NCI-H2029 treated with DMSO at 0.1 percent for 48 hours (cell line): ENCODE measurements at regions not wholly inside any gene's neighbourhood (a gene's known extent, or its start where the extent isn't known, plus 50 kb on each side); places are given as distances from the start of the nearest gene placed in this dataset.

Experiments
- DNase-seq: peaks from one replicate; lab custom pipeline; 2025; lab: John Stamatoyannopoulos, UW

DNA sequence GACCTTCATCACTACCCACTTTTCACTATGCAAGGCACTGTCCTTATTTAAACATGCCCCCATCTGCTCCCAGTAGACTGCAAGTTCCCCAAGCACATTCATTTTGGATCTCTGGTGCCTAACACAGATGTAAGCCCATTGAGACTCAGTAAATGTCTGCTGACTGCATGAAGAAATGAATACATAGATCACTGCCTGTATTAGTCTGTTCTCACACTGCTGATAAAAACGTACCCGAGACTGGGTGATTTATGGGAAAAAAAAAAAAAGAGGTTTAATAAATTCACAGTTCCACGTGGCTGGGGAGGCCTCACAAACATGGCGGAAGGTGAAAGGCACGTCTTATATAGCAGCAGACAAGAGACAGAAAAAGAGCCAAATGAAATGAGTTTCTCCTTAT is 204.9 kb downstream of the ATG4C start:
- DNase-seq = no peak

DNA sequence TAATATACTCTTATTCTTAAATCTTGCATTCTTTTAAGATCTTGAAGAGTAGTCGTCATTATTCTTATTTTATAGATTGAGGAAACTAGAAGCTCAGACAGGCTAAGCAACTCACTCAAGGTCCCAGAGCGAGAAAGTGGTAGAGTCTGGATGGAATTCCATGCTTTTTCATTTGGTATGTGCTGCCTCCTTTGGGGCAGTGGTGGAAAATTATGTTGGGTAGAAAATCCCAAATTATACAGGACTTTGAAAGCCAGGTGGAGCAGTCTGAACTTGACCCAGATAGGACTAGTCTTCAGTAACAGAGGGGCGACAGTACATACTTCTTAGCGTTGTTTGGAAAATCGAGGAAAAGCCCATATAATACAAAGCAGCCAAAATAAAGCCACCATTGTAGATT is 205.6 kb downstream of the ATG4C start:
- no peak for DNase-seq

GRCh38 chr1:62991152-62991551 is 207.2 kb downstream of the ATG4C start:
- peak; percentile 19 for DNase-seq

DNA sequence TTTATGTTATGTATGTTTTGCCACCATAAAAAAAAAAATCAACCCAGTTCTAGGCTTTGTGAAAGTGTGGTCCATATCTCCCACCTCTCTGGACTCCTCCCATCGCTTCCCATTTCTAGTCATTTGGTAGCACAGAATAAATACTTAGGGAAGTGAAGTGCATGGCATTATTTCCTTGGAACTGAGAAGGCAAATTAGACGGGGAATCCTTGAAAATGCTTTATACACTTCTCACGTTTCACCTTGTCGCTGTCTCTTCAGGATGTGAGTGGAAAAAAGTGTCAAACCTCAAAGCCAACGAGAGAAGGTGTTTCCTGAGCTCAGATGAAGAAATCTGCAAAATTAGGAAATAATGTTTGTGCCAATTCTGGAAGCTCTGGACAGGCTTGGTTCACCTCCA is 209.9 kb downstream of the ATG4C start:
- DNase-seq = no peak

DNA sequence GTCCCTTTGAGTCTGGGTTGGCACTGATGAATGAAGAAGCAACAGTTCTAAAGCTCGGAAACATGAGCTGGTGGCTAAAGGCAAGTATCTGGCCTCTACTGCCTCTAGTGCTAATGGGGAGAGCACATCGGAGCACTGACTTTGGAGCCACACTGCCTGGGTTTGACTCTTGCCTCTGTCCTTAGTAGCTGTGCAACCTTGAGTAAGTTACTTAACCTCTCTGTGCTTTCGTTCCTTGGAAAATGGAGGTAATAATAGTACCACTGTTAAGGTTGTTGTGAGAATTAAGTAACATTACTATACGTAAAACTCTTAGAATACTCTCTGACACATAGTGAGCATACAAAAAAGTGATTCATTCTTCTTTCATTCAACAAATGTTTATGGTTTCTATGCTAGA is 211.2 kb downstream of the ATG4C start:
- DNase-seq = no peak

DNA sequence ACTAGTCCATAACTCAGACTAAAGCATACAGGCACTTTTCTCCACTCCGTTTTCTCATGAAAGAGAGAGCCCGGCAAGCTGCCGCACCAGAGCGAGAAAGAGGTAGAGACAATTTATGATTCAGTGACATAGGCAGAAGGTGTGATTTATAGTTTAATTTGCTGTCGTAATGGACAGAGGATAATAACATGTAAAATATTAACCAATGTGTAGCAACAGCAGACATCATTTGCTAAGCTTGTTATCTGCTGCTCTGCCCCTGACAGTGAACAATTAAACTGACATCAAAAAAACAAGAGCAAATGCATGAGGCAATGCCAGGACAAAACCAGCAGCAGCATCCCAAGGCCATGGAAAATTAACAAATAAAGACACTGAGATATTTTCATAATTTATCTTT is 214.0 kb downstream of the ATG4C start:
- DNase-seq = no peak

DNA sequence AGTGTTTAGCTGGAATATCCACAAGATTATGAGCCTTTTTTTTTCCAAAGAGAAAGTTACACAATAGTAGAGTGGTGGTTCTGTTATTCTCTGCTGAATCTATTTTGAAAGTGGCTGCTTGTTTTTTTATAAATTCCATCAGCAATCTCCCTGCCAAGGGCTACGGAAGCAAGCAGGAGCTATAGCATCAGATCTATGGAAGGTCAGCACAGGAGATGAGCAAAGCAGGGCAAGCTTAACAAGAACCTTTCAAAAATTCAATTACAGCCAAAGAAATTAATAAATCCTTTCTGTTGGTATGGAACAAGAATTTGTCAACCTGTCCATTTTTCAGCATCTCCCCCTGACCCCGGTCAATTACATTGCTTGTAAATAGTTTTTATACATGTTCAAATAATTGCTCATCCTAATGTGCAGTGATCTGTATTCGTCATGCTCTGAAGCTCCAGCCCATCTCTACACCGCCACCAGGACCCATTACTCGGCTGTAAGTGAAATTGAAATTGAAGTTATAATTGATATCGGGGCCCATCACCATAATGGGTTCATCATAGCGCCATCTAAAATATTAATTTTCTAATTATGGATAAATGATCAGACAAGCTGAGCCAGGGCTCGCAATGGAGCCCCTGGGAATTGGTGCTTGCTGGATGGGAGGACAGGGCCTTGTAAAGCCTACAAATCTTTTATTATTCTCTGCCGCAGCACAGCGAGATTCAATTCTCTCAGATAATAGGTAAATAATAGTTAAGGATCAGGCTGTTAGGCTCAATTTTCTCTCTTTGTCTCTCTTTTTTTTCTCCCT is 215.1 kb downstream of the ATG4C start:
- no peak for DNase-seq

DNA sequence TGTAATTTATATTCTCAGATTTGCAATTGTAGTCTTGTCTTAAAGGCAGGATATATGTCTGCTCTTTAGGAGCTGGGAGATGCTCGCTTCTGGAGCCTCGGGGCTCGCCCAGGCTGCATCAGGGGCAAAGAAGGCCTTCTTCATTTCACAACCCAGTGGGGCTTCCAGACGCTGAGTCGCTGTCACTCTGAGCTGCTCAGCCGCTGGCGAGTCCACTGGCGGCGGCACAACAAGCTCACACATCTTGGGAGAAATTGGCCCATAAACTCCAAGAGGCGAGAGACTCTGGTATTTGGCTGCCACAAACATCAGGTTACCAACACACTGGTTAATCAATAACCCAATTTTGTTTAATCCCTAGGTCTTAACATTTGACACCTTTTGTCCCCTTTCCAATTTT is 216.6 kb downstream of the ATG4C start:
- no peak for DNase-seq

DNA sequence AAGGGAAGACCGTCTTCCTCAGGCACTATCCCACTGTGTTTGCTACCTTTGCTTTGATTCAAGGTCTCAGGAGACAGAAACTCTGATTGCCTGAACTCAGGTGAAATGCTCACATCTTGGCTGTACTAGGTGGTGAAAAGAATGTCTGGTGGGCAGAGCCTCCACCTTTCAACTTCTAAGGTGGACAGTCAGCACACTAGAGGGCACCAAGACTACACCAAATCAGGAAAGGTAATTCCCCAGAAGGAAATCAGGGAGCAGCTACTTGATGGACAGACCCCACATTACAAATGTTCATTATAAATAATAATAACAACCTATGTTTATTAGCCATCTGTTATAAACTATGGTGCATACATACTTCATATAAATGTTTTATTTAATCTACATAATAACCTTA is 220.9 kb downstream of the ATG4C start:
- DNase-seq = no peak

GRCh38 chr1:63005812-63006211 is 221.9 kb downstream of the ATG4C start:
- no peak for DNase-seq

DNA sequence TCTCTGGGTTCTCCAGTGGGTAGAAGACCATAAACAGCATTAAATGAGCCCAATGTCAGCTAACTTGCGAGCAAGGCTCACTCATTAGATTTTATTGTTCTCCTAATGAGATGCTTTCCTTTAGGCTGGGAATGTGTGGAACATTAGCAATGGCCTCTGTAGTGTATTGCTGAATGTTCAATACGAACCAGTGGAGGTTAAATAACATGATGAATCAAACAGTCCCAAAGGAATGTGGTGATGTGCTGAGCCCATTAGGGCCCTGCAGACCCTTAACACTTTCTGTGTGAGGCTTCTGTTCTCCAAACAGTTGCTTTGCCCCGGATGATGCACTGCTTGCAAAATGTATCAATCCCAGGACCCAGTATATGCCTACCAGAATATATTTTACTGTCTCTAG is 225.5 kb downstream of the ATG4C start:
- no peak for DNase-seq

- DNase-seq = no peak
These were observed 227.2 kb downstream of the ATG4C start for GRCh38 chr1:63010913-63011660.

- no peak for DNase-seq
These were observed 228.4 kb downstream of the ATG4C start for GRCh38 chr1:63012339-63012738.

DNA sequence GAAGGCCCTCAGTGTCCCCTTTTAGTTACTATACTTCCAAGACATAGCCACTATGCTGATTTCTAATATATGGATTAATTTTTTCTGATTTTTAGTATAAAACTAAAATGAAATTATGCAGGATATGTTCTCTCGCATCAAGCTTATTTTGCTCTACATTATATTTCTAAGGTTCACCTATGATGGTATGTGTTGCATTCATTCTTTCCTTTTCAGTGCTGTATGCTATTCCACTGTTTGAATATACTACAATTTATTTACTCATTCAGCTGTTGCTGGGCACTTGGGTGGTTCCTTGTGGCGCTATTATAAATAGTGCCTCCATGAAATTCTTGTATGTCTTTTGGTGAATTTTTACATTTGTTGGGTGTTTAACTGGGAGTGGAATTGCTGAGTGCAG is 230.3 kb downstream of the ATG4C start:
- no peak for DNase-seq

GRCh38 chr1:63022319-63022718 is 238.4 kb downstream of the ATG4C start:
- no peak for DNase-seq

GRCh38 chr1:63023171-63023570 is 239.2 kb downstream of the ATG4C start:
- DNase-seq = no peak

GRCh38 chr1:63023637-63024036 is 239.7 kb downstream of the ATG4C start:
- no peak for DNase-seq

DNA sequence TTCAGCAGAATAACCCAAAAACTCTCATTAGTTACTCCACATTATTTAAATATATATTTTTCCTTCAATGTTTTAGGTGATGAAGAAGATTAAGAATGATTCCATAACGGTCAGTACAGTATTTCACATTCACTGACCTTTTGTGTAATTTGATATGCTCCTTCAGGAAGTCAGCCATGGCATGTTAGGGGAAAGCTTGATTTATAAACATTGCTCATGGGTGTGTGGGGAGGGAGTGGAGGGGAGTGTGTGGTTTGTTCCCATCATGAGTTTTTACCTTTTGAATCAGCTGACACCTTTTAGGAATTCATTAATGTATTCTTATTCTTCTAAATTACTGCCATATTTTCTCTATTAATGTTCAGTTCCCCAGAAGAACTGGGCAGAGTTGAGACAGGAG is 240.2 kb downstream of the ATG4C start:
- DNase-seq = no peak

DNA sequence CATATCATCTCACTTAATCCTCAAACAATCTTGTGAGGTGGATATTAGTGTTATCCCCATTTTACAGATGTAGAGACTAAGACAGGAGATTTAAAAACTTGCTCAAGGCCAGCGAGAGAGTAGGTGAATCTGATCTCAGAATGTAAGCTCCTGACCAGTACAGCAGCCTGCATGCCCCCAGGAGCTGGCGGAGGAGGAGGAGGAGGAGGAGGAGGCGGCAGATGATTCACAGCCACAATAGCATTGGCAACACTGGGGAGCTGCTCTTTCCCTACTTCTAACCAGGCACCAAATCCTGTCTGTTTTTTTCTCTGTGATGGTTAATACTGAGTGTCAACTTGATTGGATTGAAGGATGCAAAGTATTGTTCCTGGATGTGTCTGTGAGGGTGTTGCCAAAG is 243.2 kb downstream of the ATG4C start:
- DNase-seq = no peak

DNA sequence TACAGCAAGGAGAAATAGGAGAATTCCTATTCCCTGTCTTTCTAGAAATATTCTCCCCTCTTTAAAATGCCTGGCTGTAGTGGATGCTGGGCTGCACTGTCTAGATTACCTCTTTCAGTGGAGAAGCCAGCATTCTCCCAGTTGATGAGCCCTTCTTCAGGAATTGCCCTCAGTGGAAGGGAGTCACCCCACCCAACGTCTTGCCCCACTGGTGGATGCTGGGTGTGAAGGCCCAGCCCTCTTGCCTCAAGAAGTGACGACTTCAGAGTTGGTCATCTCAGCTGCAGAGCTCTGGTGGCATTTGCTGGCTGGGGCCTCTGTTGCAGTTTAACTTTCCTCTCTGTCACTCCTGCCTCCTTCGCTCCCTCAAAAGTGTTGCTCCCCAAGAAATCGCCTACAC is 248.2 kb downstream of the ATG4C start:
- DNase-seq = no peak

GRCh38 chr1:63033211-63033610 is 249.3 kb downstream of the ATG4C start:
- no peak for DNase-seq

GRCh38 chr1:63034256-63034655 is 250.3 kb downstream of the ATG4C start:
- DNase-seq = no peak

GRCh38 chr1:63038586-63038985 is 254.7 kb downstream of the ATG4C start:
- DNase-seq = no peak

GRCh38 chr1:63041660-63042059 is 257.7 kb downstream of the ATG4C start:
- DNase-seq = no peak
